Activated naive CD4-positive, alpha-beta T cell treated with anti-CD3 and anti-CD28 coated beads for 36 hours (primary cell): ENCODE measurements at regions not wholly inside any gene's neighbourhood (a gene's known extent, or its start where the extent isn't known, plus 50 kb on each side); places are given as distances from the start of the nearest gene placed in this dataset.

Experiments
- CTCF ChIA-PET: fragments of 350-600 bp; sonication (Branson Sonifier 250); formaldehyde crosslinking; loops from one replicate; lab custom pipeline; 2021; ENCODE audit warnings: antibody characterized with exemption; lab: Charles Lee
- DNase-seq: peaks from one replicate; pipeline ENCODE4 v3.0.0-alpha.2; 2020
- H3K27ac Mint-ChIP-seq: one replicate; pipeline ENCODE4 v1.8.0; 2021; ENCODE audit warnings: mild to moderate bottlenecking, mixed read lengths
- H3K27me3 Mint-ChIP-seq: one replicate; pipeline ENCODE4 v1.8.0; 2021; ENCODE audit warnings: low read depth, mixed read lengths
- H3K36me3 Mint-ChIP-seq: one replicate; pipeline ENCODE4 v1.8.0; 2021; ENCODE audit warnings: low read depth, mixed read lengths
- H3K4me1 Mint-ChIP-seq: one replicate; pipeline ENCODE4 v1.8.0; 2021; ENCODE audit warnings: low read depth, mixed read lengths
- H3K4me3 Mint-ChIP-seq: one replicate; pipeline ENCODE4 v1.8.0; 2021; ENCODE audit warnings: mild to moderate bottlenecking, moderate library complexity, mixed read lengths
- H3K9me3 Mint-ChIP-seq: one replicate; pipeline ENCODE4 v1.8.0; 2021; ENCODE audit warnings: mixed read lengths
- intact Hi-C: fragments of 100-400 bp; cut with micrococcal nuclease; formaldehyde crosslinking; loops from one replicate; pipeline ENCODE4 v1.15.1; 2023

DNA sequence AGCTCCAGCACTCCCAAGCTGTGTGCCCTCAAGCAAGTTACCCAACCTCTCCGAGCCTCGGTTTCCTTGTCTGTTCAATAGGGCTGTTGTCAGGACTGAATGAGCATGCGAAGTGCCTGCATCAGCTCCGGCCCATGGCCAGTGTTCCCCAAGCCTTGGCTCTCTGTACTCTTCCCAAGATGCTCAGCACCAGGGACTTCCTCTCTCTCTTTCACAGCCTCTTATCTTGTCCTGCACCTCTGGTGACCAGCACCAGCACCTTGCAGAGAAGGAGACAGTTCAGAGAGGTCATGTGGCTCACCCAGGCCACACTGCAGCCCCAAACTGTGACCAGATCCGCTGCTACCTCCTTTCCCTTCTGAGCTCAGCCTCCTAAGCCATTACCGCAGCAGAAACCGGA lies 120.3 kb upstream of the ANO1 start:
- intact Hi-C loops, result no loop called here
- H3K4me3 Mint-ChIP-seq, result no peak overlapping the region
- peaks cover 7% of the 10 kb centered on the region for H3K27me3 Mint-ChIP-seq
- H3K27ac Mint-ChIP-seq, result no peak overlapping the region
- peaks cover 1% of the 10 kb centered on the region for H3K9me3 Mint-ChIP-seq
- no peak for DNase-seq
- no peaks in the 10 kb centered on the region for H3K4me1 Mint-ChIP-seq
- no peaks in the 10 kb centered on the region for H3K36me3 Mint-ChIP-seq
- CTCF ChIA-PET, result no interaction called here

GRCh38 chr11:69958308-69958707 lies 119.8 kb upstream of the ANO1 start:
- no peak overlapping the region for H3K27ac Mint-ChIP-seq
- no peaks in the 10 kb centered on the region for H3K36me3 Mint-ChIP-seq
- CTCF ChIA-PET, result no interaction called here
- no peak overlapping the region for H3K4me3 Mint-ChIP-seq
- no peak for DNase-seq
- no peaks in the 10 kb centered on the region for H3K4me1 Mint-ChIP-seq
- H3K27me3 Mint-ChIP-seq, result peaks cover 7% of the 10 kb centered on the region
- peaks cover 1% of the 10 kb centered on the region for H3K9me3 Mint-ChIP-seq
- intact Hi-C loops, result no loop called here

- Mint-ChIP-seq H3K27ac (no peak overlapping the region), H3K36me3 (no peaks in the 10 kb centered on the region), H3K4me3 (no peak overlapping the region), H3K9me3 (peaks cover 1% of the 10 kb centered on the region), H3K4me1 (no peaks in the 10 kb centered on the region), H3K27me3 (peaks cover 7% of the 10 kb centered on the region)
- CTCF ChIA-PET, result no interaction called here
- DNase-seq, result no peak
- intact Hi-C loops, result no loop called here
These were observed 118.7 kb upstream of the ANO1 start for GRCh38 chr11:69959461-69959860.

GRCh38 chr11:69961738-69962137 lies 116.4 kb upstream of the ANO1 start:
- CTCF ChIA-PET, result no interaction called here

GRCh38 chr11:69962152-69962551 lies 116.0 kb upstream of the ANO1 start:
- intact Hi-C loops, result no loop called here
- no peak for DNase-seq
- Mint-ChIP-seq H3K4me3 (no peak overlapping the region), H3K9me3 (peaks cover 1% of the 10 kb centered on the region), H3K27ac (no peak overlapping the region), H3K27me3 (peaks cover 7% of the 10 kb centered on the region), H3K4me1 (no peaks in the 10 kb centered on the region), H3K36me3 (no peaks in the 10 kb centered on the region)
- CTCF ChIA-PET, result no interaction called here

More at GRCh38 chr11:69961738-69962137, 116.4 kb upstream of the ANO1 start:
- intact Hi-C loops, result no loop called here
- Mint-ChIP-seq H3K27me3 (peaks cover 7% of the 10 kb centered on the region), H3K4me3 (no peak overlapping the region), H3K9me3 (peaks cover 1% of the 10 kb centered on the region), H3K27ac (no peak overlapping the region), H3K4me1 (no peaks in the 10 kb centered on the region), H3K36me3 (no peaks in the 10 kb centered on the region)
- no peak for DNase-seq

- intact Hi-C loops, result no loop called here
- CTCF ChIA-PET, result interaction anchor here (1.0 kb wide), 1 partner anchor 262 kb away, joined by 3 read pairs; no protein-coding TSS in a partner anchor
- DNase-seq, result no peak
- Mint-ChIP-seq H3K4me3 (no peak overlapping the region), H3K27me3 (peaks cover 7% of the 10 kb centered on the region), H3K36me3 (no peaks in the 10 kb centered on the region), H3K9me3 (peaks cover 1% of the 10 kb centered on the region), H3K4me1 (no peaks in the 10 kb centered on the region), H3K27ac (no peak overlapping the region)
These were observed 114.4 kb upstream of the ANO1 start for GRCh38 chr11:69963533-69964246.

GRCh38 chr11:69964247-69964643 lies 113.9 kb upstream of the ANO1 start:
- CTCF ChIA-PET, result no interaction called here

DNA sequence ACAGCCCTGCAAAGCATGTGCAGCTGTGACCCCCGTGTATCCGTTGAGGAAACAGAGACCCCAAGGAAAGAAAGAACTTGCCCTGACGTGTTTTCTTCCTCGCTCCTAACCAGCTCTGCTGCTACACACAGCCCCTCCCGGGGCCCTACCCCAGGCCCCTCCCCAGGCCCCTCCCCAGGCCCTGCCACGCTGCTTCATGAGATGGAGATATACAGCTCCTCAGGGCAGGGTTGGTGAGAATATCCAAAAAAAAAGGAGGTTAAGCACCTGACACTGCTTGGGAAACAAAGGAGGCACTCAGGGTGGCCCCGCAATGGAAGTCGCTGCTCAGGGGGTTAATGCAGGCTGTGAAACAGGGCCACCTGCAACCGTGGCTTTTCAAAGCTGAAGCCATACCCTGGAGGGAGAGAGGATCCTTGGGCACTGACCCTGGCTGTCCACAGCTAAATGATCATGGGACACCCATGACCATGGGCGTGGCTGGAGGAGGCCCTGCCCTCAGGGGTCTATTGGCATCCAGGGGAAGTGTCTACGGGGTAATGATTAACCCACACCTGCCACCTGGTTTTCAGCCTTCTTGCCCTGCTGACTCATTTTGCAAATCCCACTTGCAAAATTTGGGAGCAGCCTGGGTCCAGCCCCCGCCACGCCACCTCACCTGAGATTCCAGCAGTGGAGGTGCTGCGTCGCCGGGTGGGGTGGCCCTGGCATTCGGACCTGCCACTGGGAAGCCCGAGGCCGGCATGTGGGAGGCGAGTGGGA lies 112.1 kb upstream of the ANO1 start:
- H3K36me3 Mint-ChIP-seq, result no peaks in the 10 kb centered on the region
- H3K27ac Mint-ChIP-seq, result no peak overlapping the region
- CTCF ChIA-PET, result interaction anchor here (0.7 kb wide), 1 partner anchor 606 kb away, joined by 3 read pairs; no protein-coding TSS in a partner anchor
- H3K4me1 Mint-ChIP-seq, result peaks cover 8% of the 10 kb centered on the region
- H3K4me3 Mint-ChIP-seq, result no peak overlapping the region
- intact Hi-C loops, result no loop called here
- H3K9me3 Mint-ChIP-seq, result no peaks in the 10 kb centered on the region
- no peak for DNase-seq
- H3K27me3 Mint-ChIP-seq, result peaks cover 7% of the 10 kb centered on the region

More at GRCh38 chr11:69964247-69964643, 113.9 kb upstream of the ANO1 start:
- intact Hi-C loops, result no loop called here
- Mint-ChIP-seq H3K9me3 (no peaks in the 10 kb centered on the region), H3K27ac (no peak overlapping the region), H3K4me3 (no peak overlapping the region), H3K27me3 (peaks cover 7% of the 10 kb centered on the region), H3K4me1 (no peaks in the 10 kb centered on the region), H3K36me3 (no peaks in the 10 kb centered on the region)
- no peak for DNase-seq

GRCh38 chr11:69966583-69966835 lies 111.6 kb upstream of the ANO1 start:
- Mint-ChIP-seq H3K27me3 (peaks cover 7% of the 10 kb centered on the region), H3K27ac (no peak overlapping the region), H3K4me1 (peaks cover 9% of the 10 kb centered on the region), H3K36me3 (no peaks in the 10 kb centered on the region), H3K4me3 (no peak overlapping the region), H3K9me3 (no peaks in the 10 kb centered on the region)
- CTCF ChIA-PET, result interaction anchor here (0.7 kb wide), 1 partner anchor 606 kb away, joined by 3 read pairs; no protein-coding TSS in a partner anchor
- intact Hi-C loops, result no loop called here
- no peak for DNase-seq

DNA sequence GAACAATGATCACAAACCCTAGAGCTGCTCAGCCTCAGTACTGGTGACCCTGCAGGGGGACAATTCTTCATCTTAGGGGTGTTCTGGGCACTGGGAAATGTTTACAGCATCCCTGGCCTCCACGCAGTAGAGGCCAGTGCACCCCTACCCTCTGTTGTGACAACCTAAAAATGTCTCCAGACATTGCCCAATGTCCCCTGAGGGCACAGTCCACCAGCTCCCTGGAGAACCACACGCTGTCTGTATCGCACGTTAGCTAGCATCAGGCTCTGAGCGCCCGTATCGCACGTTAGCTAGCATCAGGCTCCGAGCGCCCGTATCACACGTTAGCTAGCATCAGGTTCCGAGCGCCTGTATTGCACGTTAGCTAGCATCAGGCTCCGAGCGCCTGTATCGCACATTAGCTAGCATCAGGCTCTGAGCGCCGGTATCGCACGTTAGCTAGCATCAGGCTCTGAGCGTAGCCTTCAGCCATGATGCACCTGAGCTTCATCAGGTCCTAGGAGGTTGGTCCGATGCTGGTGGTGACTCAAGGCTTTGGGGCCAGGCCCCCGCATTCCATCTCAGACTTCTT lies 111.1 kb upstream of the ANO1 start:
- peaks cover 7% of the 10 kb centered on the region for H3K27me3 Mint-ChIP-seq
- no peak for DNase-seq
- H3K4me3 Mint-ChIP-seq, result no peak overlapping the region
- peaks cover 12% of the 10 kb centered on the region for H3K4me1 Mint-ChIP-seq
- no peaks in the 10 kb centered on the region for H3K36me3 Mint-ChIP-seq
- intact Hi-C loops, result no loop called here
- H3K9me3 Mint-ChIP-seq, result no peaks in the 10 kb centered on the region
- CTCF ChIA-PET, result no interaction called here
- H3K27ac Mint-ChIP-seq, result no peak overlapping the region

DNA sequence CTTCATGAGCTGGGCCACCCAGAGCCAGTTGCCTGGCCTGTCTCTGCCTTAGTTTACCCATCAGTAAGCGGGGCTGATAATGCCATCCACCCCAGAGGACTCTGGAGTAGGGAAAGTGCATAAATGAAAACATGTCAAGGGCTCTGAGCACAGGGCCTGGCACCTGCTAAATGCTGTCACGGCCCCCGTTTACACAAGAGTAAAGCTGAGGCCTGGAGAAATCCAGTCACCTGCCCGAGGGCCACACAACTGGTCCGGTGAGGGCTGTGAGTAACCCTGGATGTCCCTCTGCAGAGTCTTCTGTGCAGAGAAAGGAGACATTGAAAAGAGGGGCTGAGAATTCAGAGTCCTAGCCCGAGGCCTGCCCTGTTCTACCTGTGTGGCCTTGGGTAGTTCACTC lies 110.6 kb upstream of the ANO1 start:
- Mint-ChIP-seq H3K4me1 (peaks cover 14% of the 10 kb centered on the region), H3K27me3 (peaks cover 7% of the 10 kb centered on the region), H3K36me3 (no peaks in the 10 kb centered on the region), H3K27ac (no peak overlapping the region), H3K9me3 (no peaks in the 10 kb centered on the region), H3K4me3 (no peak overlapping the region)
- DNase-seq, result no peak
- CTCF ChIA-PET, result no interaction called here
- intact Hi-C loops, result no loop called here

DNA sequence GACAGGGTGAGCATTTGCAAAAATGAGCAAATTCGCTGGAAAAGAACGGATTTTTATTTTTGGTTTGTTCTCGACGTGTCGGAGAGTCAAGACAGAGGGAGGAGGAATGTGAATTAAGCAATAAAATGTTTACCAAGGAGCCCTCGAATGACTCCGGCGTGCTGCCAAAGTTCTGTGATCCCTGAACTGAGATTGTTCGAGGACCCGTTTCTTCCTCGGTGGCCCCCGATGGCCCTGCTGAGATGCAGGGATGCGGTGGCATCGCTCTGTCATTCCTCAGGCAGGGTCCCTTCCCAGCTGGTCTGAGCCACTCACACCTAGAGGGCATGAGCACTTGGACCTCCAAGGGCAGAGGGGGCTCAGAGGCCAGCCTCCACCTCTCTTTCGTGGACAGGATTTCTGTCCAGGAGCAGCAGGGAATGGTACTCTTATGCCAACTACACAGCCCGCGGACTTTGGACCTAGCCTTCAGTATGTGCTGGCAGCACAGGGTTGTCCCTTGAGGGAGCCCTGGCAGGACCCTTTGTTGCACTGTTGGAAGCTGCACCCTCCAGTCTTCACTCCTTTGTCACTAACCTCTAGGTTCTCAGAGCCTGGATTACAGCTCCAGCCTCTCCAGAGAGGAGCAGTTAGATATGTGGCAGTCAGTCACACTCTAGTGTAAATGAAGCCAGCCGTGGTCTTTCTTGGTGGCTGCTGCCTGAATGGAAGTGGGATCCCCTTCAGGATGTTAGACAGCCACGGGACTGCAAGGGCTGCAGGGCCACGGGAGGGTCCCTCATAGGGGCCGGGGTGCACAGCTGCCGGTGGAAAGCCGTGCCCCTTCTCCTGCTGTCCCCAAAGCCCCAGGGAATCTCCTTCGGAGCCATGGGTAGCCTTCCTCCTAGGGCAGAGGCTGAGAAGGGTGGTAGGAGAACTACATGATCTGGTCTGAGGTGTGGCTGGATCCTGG lies 109.4 kb upstream of the ANO1 start:
- intact Hi-C loops, result no loop called here
- Mint-ChIP-seq H3K27ac (no peak overlapping the region), H3K36me3 (no peaks in the 10 kb centered on the region), H3K4me1 (peaks cover 15% of the 10 kb centered on the region), H3K27me3 (peaks cover 7% of the 10 kb centered on the region), H3K9me3 (no peaks in the 10 kb centered on the region), H3K4me3 (no peak overlapping the region)
- DNase-seq, result no peak
- CTCF ChIA-PET, result interaction anchor here (0.6 kb wide), 1 partner anchor 86 kb away, joined by 3 read pairs; no protein-coding TSS in a partner anchor
